Trophoblast cell (in vitro differentiated cells and primary cell): ENCODE measurements at regions not wholly inside any gene's neighbourhood (a gene's known extent, or its start where the extent isn't known, plus 50 kb on each side); places are given as distances from the start of the nearest gene placed in this dataset.

Source experiments
- DNase-seq, 2 donors: peaks; one replicate each; pipeline ENCODE4 v3.0.0-alpha.2; 2016
- H2AFZ ChIP-seq: 2 replicates; pipeline ENCODE4 v1.6.1; 2013; ENCODE audit warnings: low read length, moderate library complexity, mild to moderate bottlenecking; ENCODE audit not compliant: insufficient read depth, poor library complexity
- H2AK5ac ChIP-seq: 2 replicates; pipeline ENCODE4 v1.6.1; 2013; ENCODE audit warnings: mild to moderate bottlenecking, low read length
- H2BK120ac ChIP-seq: 2 replicates; pipeline ENCODE4 v1.6.1; 2013; ENCODE audit warnings: low read length, mild to moderate bottlenecking, moderate library complexity; ENCODE audit not compliant: insufficient read depth, poor library complexity
- H2BK12ac ChIP-seq: 2 replicates; pipeline ENCODE4 v1.6.1; 2013; ENCODE audit warnings: mild to moderate bottlenecking, low read length, moderate library complexity
- H2BK5ac ChIP-seq: 2 replicates; pipeline ENCODE4 v1.6.1; 2013; ENCODE audit warnings: low read length, low read depth, moderate library complexity, mild to moderate bottlenecking; ENCODE audit not compliant: poor library complexity
- H3K14ac ChIP-seq: 2 replicates; pipeline ENCODE4 v1.6.1; 2013; ENCODE audit warnings: mild to moderate bottlenecking, low read length
- H3K18ac ChIP-seq: 2 replicates; pipeline ENCODE4 v1.6.1; 2013; ENCODE audit warnings: mild to moderate bottlenecking, low read length
- H3K23ac ChIP-seq: 2 replicates; pipeline ENCODE4 v1.6.1; 2013; ENCODE audit warnings: low read length
- H3K27ac ChIP-seq: 2 replicates; pipeline ENCODE4 v1.5.1; 2013; ENCODE audit warnings: low read depth, mild to moderate bottlenecking, inconsistent platforms, low read length, moderate library complexity
- H3K27me3 ChIP-seq: 2 replicates; pipeline ENCODE4 v1.6.1; 2013; ENCODE audit warnings: inconsistent platforms, mild to moderate bottlenecking, low read length, moderate library complexity; ENCODE audit not compliant: insufficient read depth
- H3K36me3 ChIP-seq, 2 experiments: 1 replicate in 1 of 2; 2 replicates in 1 of 2; pipeline ENCODE4 v1.6.1; 2013; ENCODE audit warnings: low read length in 2 of 2, mild to moderate bottlenecking in 2 of 2, moderate library complexity in 1 of 2; ENCODE audit not compliant: insufficient read depth in 2 of 2, control insufficient read depth in 1 of 2
- H3K4ac ChIP-seq: 2 replicates; pipeline ENCODE4 v1.6.1; 2013; ENCODE audit warnings: low read depth, mild to moderate bottlenecking, low read length, moderate library complexity
- H3K4me1 ChIP-seq, 2 experiments: 1 replicate in 1 of 2; 2 replicates in 1 of 2; pipeline ENCODE4 v1.6.1; 2013; ENCODE audit warnings: low read length in 2 of 2, mild to moderate bottlenecking in 2 of 2, moderate library complexity in 1 of 2; ENCODE audit not compliant: insufficient read depth in 2 of 2, control insufficient read depth in 1 of 2
- H3K4me2 ChIP-seq: 2 replicates; pipeline ENCODE4 v1.6.1; 2013; ENCODE audit warnings: inconsistent platforms, mild to moderate bottlenecking, low read length, moderate library complexity
- H3K4me3 ChIP-seq: 2 replicates; pipeline ENCODE4 v1.5.1; 2013; ENCODE audit warnings: mild to moderate bottlenecking, low read depth, low read length, inconsistent platforms
- H3K79me1 ChIP-seq: one replicate; pipeline ENCODE4 v1.6.1; 2013; ENCODE audit warnings: low read length
- H3K79me2 ChIP-seq: 2 replicates; pipeline ENCODE4 v1.6.1; 2013; ENCODE audit warnings: low read length, mild to moderate bottlenecking; ENCODE audit not compliant: control insufficient read depth, insufficient read depth, poor library complexity
- H3K9ac ChIP-seq: 2 replicates; pipeline ENCODE4 v1.6.1; 2013; ENCODE audit warnings: mild to moderate bottlenecking, low read length
- H3K9me3 ChIP-seq: 2 replicates; pipeline ENCODE4 v1.6.1; 2013; ENCODE audit warnings: low read depth, mild to moderate bottlenecking, control low read depth, inconsistent platforms, low read length; ENCODE audit not compliant: insufficient read depth
- H4K12ac ChIP-seq: 2 replicates; pipeline ENCODE4 v1.6.1; 2013; ENCODE audit warnings: low read depth, mild to moderate bottlenecking, low read length, moderate library complexity
- H4K8ac ChIP-seq: 2 replicates; pipeline ENCODE4 v1.6.1; 2013; ENCODE audit warnings: low read depth, mild to moderate bottlenecking, low read length, moderate library complexity
- H4K91ac ChIP-seq: one replicate; pipeline ENCODE4 v1.6.1; 2013; ENCODE audit warnings: low read depth, mild to moderate bottlenecking, low read length, moderate library complexity
- WGBS: extraction: QIAGEN DNeasy Blood & Tissue Kit; methylation state at CpG from one replicate; pipeline ENCODE4 v1.1.7; 2013; ENCODE audit warnings: missing lambda C conversion rate; ENCODE audit not compliant: insufficient read length, insufficient coverage; ENCODE audit errors: extremely low coverage; 5-methylcytosine and 5-hydroxymethylcytosine counted together

GRCh38 chr16:16887193-16887592 is 508.3 kb downstream of the NPIPA7 start:
- H3K4me3 ChIP-seq, result no peak overlapping the region
- no CpG with 5 or more reads among the region's 4 CpGs for WGBS
- no peak overlapping the region for H3K27ac ChIP-seq
- no peak overlapping the region for H3K14ac ChIP-seq
- H2BK120ac ChIP-seq, result no peak overlapping the region
- no peaks in the 10 kb centered on the region for H3K79me1 ChIP-seq
- no peak overlapping the region for H2AK5ac ChIP-seq
- no peak overlapping the region for H3K23ac ChIP-seq
- DNase-seq, result no peak
- no peaks in the 10 kb centered on the region for H3K36me3 ChIP-seq
- H3K9ac ChIP-seq, result no peak overlapping the region
- H2AFZ ChIP-seq, result no peak overlapping the region
- H4K8ac ChIP-seq, result no peak overlapping the region
- H2BK12ac ChIP-seq, result no peak overlapping the region
- no peaks in the 10 kb centered on the region for H3K4me1 ChIP-seq
- H3K4me2 ChIP-seq, result no peak overlapping the region
- no peak overlapping the region for H4K91ac ChIP-seq
- no peaks in the 10 kb centered on the region for H3K27me3 ChIP-seq
- no peak overlapping the region for H3K4ac ChIP-seq
- H2BK5ac ChIP-seq, result no peak overlapping the region
- H3K18ac ChIP-seq, result no peak overlapping the region
- no peak overlapping the region for H4K12ac ChIP-seq
- no peaks in the 10 kb centered on the region for H3K79me2 ChIP-seq
- H3K9me3 ChIP-seq, result no peaks in the 10 kb centered on the region

- Histone ChIP-seq H2BK12ac (no peak overlapping the region), H3K4ac (no peak overlapping the region), H3K4me1 (no peaks in the 10 kb centered on the region), H3K79me1 (no peaks in the 10 kb centered on the region), H2AFZ (no peak overlapping the region), H3K36me3 (no peaks in the 10 kb centered on the region), H4K8ac (no peak overlapping the region), H3K23ac (no peak overlapping the region), H3K27me3 (no peaks in the 10 kb centered on the region), H3K14ac (no peak overlapping the region), H3K9me3 (no peaks in the 10 kb centered on the region), H3K9ac (no peak overlapping the region), H2BK5ac (no peak overlapping the region), H2BK120ac (no peak overlapping the region), H4K12ac (no peak overlapping the region), H3K79me2 (no peaks in the 10 kb centered on the region), H3K4me3 (no peak overlapping the region), H4K91ac (no peak overlapping the region), H3K4me2 (no peak overlapping the region), H2AK5ac (no peak overlapping the region), H3K27ac (no peak overlapping the region), H3K18ac (no peak overlapping the region)
- no CpG with 5 or more reads among the region's 2 CpGs for WGBS
- DNase-seq, result no peak
Measured at GRCh38 chr16:16890964-16891363, 512.0 kb downstream of the NPIPA7 start.

- Histone ChIP-seq H3K9ac (no peak overlapping the region), H2BK120ac (no peak overlapping the region), H3K27me3 (no peaks in the 10 kb centered on the region), H3K4me2 (no peak overlapping the region), H3K9me3 (peaks cover 1% of the 10 kb centered on the region), H3K4ac (no peak overlapping the region), H2BK12ac (no peak overlapping the region), H4K12ac (no peak overlapping the region), H4K8ac (no peak overlapping the region), H3K36me3 (no peaks in the 10 kb centered on the region), H2BK5ac (no peak overlapping the region), H3K4me3 (no peak overlapping the region), H2AK5ac (no peak overlapping the region), H3K79me2 (no peaks in the 10 kb centered on the region), H3K18ac (no peak overlapping the region), H3K79me1 (no peaks in the 10 kb centered on the region), H4K91ac (no peak overlapping the region), H3K14ac (no peak overlapping the region), H3K27ac (no peak overlapping the region), H3K23ac (no peak overlapping the region), H2AFZ (no peak overlapping the region), H3K4me1 (no peaks in the 10 kb centered on the region)
- WGBS, result no CpG with 5 or more reads among the region's 1 CpG
- no peak for DNase-seq
Measured at GRCh38 chr16:16904601-16905000, 525.7 kb downstream of the NPIPA7 start.

GRCh38 chr16:16905850-16906249 is 526.9 kb downstream of the NPIPA7 start:
- Histone ChIP-seq H3K27ac (no peak overlapping the region), H3K36me3 (no peaks in the 10 kb centered on the region), H3K14ac (no peak overlapping the region), H3K79me1 (no peaks in the 10 kb centered on the region), H3K9ac (no peak overlapping the region), H2AFZ (no peak overlapping the region), H3K4me2 (no peak overlapping the region), H3K4ac (no peak overlapping the region), H2BK12ac (no peak overlapping the region), H4K8ac (no peak overlapping the region), H3K4me3 (no peak overlapping the region), H3K27me3 (no peaks in the 10 kb centered on the region), H2AK5ac (no peak overlapping the region), H3K4me1 (no peaks in the 10 kb centered on the region), H3K79me2 (no peaks in the 10 kb centered on the region), H3K18ac (no peak overlapping the region), H4K91ac (no peak overlapping the region), H2BK120ac (no peak overlapping the region), H4K12ac (no peak overlapping the region), H3K23ac (no peak overlapping the region), H2BK5ac (no peak overlapping the region), H3K9me3 (peaks cover 1% of the 10 kb centered on the region)
- no CpG with 5 or more reads among the region's 3 CpGs for WGBS
- DNase-seq, result no peak
